Stimulated activated naive CD8-positive, alpha-beta T cell treated with anti-CD3 and anti-CD28 coated beads, Interleukin-15, amount 100 ng/mL, for 72 hours (primary cell): ENCODE measurements at regions not wholly inside any gene's neighbourhood (a gene's known extent, or its start where the extent isn't known, plus 50 kb on each side); places are given as distances from the start of the nearest gene placed in this dataset.

Experiments
- ATAC-seq: fragments of 150-1000 bp; cut with Tn5 transposase; 2 replicates; pipeline ENCODE4 v1.10.0; 2021; ENCODE audit warnings: mild to moderate bottlenecking, moderate library complexity
- DNase-seq, 2 donors: peaks; one replicate each; pipeline ENCODE4 v3.0.0; 2021 to 2022
- H3K27ac Mint-ChIP-seq, 2 donors: one replicate each; pipeline ENCODE4 v1.8.0; 2022; ENCODE audit warnings: mild to moderate bottlenecking in 2 of 2, mixed read lengths in 2 of 2, moderate library complexity in 2 of 2
- H3K27me3 Mint-ChIP-seq: one replicate; pipeline ENCODE4 v1.8.0; 2022; ENCODE audit warnings: mixed read lengths
- H3K4me1 Mint-ChIP-seq: one replicate; pipeline ENCODE4 v1.8.0; 2022; ENCODE audit warnings: mild to moderate bottlenecking, mixed read lengths
- H3K4me3 Mint-ChIP-seq, 2 donors: one replicate each; pipeline ENCODE4 v1.8.0; 2022; ENCODE audit warnings: mild to moderate bottlenecking in 2 of 2, mixed read lengths in 2 of 2, moderate library complexity in 1 of 2
- H3K9me3 Mint-ChIP-seq, 2 donors: one replicate each; pipeline ENCODE4 v1.8.0; 2022; ENCODE audit warnings: mixed read lengths in 2 of 2

- no peaks in the 10 kb centered on the region for H3K27me3 Mint-ChIP-seq
- no peak overlapping the region for H3K4me3 Mint-ChIP-seq
- H3K4me1 Mint-ChIP-seq: no peaks in the 10 kb centered on the region
- no peak overlapping the region for H3K27ac Mint-ChIP-seq
- ATAC-seq (no peak), DNase-seq (no peak)
- no peaks in the 10 kb centered on the region for H3K9me3 Mint-ChIP-seq
Observed at GRCh38 chr3:178295292-178295912, 240.8 kb upstream of the KCNMB2 start.

DNA sequence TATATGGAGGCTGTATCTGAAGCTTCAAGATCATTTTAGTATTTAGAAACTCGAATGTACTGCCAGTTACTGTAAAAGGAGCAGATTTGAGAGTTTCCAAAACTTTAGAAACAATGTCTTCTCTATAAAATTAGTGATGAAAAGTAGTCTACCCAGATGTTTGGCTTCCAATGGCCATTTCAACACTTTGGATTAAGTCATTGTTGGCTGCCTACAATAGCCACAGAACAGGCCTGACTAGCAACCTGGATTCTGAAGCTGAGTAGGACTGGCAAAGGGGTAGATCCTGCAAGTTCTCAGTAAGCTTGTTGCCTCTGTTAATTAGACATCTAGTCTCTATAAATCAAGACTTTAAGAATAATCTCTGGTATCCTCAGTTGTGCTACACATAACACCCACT, 239.0 kb upstream of the KCNMB2 start:
- Mint-ChIP-seq H3K27ac (no peak overlapping the region), H3K9me3 (no peaks in the 10 kb centered on the region), H3K27me3 (no peaks in the 10 kb centered on the region), H3K4me1 (no peaks in the 10 kb centered on the region), H3K4me3 (no peak overlapping the region)
- ATAC-seq: no peak
- no peak for DNase-seq

- no peak for DNase-seq
- no peak overlapping the region for H3K27ac Mint-ChIP-seq
- H3K27me3 Mint-ChIP-seq: no peaks in the 10 kb centered on the region
Observed at GRCh38 chr3:178297740-178298139, 238.5 kb upstream of the KCNMB2 start.

GRCh38 chr3:178300441-178300959, 235.7 kb upstream of the KCNMB2 start:
- no peak overlapping the region for H3K27ac Mint-ChIP-seq
- H3K4me1 Mint-ChIP-seq: no peaks in the 10 kb centered on the region
- H3K4me3 Mint-ChIP-seq: no peak overlapping the region
- ATAC-seq (no peak), DNase-seq (no peak)
- H3K9me3 Mint-ChIP-seq: no peaks in the 10 kb centered on the region
- H3K27me3 Mint-ChIP-seq: no peaks in the 10 kb centered on the region

More at GRCh38 chr3:178297740-178298139, 238.5 kb upstream of the KCNMB2 start:
- no peak for ATAC-seq
- no peaks in the 10 kb centered on the region for H3K4me1 Mint-ChIP-seq
- no peak overlapping the region for H3K4me3 Mint-ChIP-seq
- H3K9me3 Mint-ChIP-seq: no peaks in the 10 kb centered on the region

- H3K4me1 Mint-ChIP-seq: no peaks in the 10 kb centered on the region
Observed at GRCh38 chr3:178302966-178303930, 233.0 kb upstream of the KCNMB2 start.

DNA sequence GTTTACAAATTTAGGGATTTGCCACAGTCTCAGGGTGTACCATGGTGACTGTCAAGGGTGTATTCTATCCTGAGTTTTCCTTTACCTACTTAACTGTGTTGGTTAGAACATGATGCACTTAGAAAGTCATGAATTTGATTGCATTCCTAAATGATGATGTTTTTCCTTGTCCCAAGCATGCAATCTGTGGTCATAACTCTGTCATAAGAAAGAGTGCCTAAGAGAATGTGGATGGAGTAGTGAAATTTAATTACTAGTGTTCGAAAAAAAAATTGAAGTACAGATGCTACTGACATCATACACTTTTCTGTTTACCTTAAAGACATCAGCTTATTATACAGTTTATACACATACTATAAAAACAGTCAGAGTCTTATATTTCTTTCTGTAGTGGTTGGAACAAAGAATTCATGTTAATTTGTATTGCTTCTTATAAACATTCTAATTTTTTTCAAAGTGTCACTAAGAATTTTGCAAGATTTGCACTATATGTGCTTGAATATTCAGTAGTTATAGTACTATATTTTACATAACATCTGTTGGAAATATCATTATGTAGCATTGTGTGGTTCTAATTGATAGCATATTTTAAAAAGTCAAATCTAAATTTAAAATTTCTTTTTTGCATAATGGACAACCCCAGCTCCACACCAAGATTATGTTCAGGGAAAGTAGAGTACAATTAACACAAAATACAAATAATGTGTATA, 231.3 kb upstream of the KCNMB2 start:
- no peak for ATAC-seq
- Mint-ChIP-seq H3K4me3 (no peak overlapping the region), H3K9me3 (no peaks in the 10 kb centered on the region), H3K27me3 (no peaks in the 10 kb centered on the region), H3K27ac (no peak overlapping the region), H3K4me1 (no peaks in the 10 kb centered on the region)
- DNase-seq: no peak

More at GRCh38 chr3:178302966-178303930, 233.0 kb upstream of the KCNMB2 start:
- Mint-ChIP-seq H3K9me3 (no peaks in the 10 kb centered on the region), H3K27me3 (no peaks in the 10 kb centered on the region), H3K4me3 (no peak overlapping the region), H3K27ac (no peak overlapping the region)
- no peak for DNase-seq
- no peak for ATAC-seq

DNA sequence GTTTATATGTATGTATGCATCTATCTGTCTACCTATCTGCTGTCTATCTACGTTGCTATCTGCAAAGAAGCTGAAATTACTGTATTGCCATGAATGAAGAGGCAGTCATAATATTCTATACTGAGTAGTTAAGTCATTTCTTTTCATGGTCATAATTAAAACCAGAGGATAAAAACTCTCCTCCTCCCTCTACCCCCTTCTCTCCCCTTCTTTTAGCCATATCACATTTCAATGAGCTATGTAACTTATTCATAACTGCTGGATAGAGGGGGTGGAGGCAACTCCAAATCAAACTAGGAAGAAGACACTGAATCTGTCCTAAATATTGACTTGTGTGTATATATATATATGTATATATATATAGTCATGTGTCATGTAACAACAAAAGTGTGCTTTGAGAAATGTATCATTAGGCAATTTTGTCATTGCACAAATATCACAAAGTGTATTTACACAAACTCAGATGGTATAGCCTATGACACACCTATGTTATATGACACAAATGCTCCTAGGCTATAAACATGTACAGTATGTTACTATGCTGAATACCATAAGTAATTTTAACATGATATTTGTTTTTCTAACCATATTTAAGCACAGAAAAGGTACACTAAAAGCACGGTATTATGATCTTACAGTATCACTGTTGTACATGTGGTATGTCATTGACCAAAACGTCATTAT, 229.7 kb upstream of the KCNMB2 start:
- Mint-ChIP-seq H3K27me3 (no peaks in the 10 kb centered on the region), H3K4me1 (no peaks in the 10 kb centered on the region), H3K27ac (no peak overlapping the region), H3K9me3 (no peaks in the 10 kb centered on the region), H3K4me3 (no peak overlapping the region)
- DNase-seq (no peak), ATAC-seq (no peak)

DNA sequence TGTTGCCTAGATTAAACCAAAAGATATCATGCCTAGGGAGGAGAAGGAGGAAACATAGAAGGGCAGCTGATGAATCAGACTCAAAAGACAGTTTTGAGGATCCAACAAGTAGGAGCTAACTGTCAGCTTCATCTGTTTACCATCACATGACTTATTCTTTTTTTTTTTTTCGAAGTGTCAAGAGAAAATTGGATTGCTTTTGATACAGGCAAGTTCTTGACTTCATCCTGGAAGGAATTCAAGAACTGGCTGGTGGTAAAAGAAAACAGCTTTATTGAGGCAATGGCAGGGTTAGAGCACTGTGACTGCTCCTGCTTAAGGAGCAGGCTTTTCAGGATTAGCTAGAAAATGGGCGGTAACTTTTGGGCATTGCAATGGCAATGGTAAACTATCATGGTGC, 227.5 kb upstream of the KCNMB2 start:
- no peaks in the 10 kb centered on the region for H3K27me3 Mint-ChIP-seq
- DNase-seq (no peak), ATAC-seq (no peak)
- H3K27ac Mint-ChIP-seq: peak overlapping the region in 1 of 2 donors; percentile 48
- H3K4me3 Mint-ChIP-seq: no peak overlapping the region
- no peaks in the 10 kb centered on the region for H3K9me3 Mint-ChIP-seq
- no peaks in the 10 kb centered on the region for H3K4me1 Mint-ChIP-seq

- no peaks in the 10 kb centered on the region for H3K27me3 Mint-ChIP-seq
- ATAC-seq (no peak), DNase-seq (no peak)
- no peak overlapping the region for H3K4me3 Mint-ChIP-seq
- no peaks in the 10 kb centered on the region for H3K9me3 Mint-ChIP-seq
- peak overlapping the region in 1 of 2 donors; percentile 43 for H3K27ac Mint-ChIP-seq
- H3K4me1 Mint-ChIP-seq: no peaks in the 10 kb centered on the region
Observed at GRCh38 chr3:178310949-178311348, 225.3 kb upstream of the KCNMB2 start.

DNA sequence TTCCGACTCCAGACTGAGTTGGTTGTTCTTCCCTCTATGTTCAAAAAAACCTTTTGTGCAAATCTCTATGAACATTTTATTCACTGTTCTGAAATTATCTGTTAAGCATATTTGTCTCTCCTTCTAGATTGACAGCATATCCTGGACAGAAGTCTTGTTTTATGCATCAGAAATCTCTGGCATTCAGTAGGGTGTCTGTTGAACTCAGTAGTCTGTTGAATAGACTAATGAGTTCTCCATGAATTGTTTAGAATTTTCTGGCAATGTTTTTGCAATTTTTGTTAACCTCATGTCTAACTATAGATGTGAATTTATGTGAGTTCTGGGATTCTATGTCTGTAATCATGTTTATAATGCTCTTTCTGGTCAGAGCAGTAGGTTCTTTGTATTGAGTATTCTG, 222.5 kb upstream of the KCNMB2 start:
- Mint-ChIP-seq H3K4me1 (no peaks in the 10 kb centered on the region), H3K9me3 (no peaks in the 10 kb centered on the region), H3K27ac (no peak overlapping the region), H3K4me3 (no peak overlapping the region), H3K27me3 (no peaks in the 10 kb centered on the region)
- DNase-seq (no peak), ATAC-seq (no peak)

DNA sequence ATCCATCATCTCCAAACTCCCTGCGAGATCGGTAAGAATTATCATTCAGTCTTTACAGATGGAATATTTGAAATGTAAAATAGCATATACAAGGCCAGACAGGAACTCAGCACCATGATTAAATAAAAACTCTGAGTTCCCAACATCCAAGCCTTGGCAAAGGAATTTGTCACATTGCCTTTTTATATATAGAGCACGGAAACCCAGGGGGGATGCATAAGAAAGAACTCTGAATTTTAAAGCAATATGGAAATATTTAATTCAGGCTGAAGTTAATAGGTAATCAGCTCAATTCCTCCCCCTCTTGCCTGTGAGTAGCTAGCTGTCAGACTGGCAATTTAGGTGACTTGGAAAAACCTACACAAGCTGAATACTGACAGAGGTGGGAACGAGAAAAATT, 217.9 kb upstream of the KCNMB2 start:
- ATAC-seq (no peak), DNase-seq (no peak)
- H3K4me3 Mint-ChIP-seq: no peak overlapping the region
- H3K27me3 Mint-ChIP-seq: no peaks in the 10 kb centered on the region
- H3K9me3 Mint-ChIP-seq: no peaks in the 10 kb centered on the region
- H3K27ac Mint-ChIP-seq: no peak overlapping the region
- no peaks in the 10 kb centered on the region for H3K4me1 Mint-ChIP-seq

DNA sequence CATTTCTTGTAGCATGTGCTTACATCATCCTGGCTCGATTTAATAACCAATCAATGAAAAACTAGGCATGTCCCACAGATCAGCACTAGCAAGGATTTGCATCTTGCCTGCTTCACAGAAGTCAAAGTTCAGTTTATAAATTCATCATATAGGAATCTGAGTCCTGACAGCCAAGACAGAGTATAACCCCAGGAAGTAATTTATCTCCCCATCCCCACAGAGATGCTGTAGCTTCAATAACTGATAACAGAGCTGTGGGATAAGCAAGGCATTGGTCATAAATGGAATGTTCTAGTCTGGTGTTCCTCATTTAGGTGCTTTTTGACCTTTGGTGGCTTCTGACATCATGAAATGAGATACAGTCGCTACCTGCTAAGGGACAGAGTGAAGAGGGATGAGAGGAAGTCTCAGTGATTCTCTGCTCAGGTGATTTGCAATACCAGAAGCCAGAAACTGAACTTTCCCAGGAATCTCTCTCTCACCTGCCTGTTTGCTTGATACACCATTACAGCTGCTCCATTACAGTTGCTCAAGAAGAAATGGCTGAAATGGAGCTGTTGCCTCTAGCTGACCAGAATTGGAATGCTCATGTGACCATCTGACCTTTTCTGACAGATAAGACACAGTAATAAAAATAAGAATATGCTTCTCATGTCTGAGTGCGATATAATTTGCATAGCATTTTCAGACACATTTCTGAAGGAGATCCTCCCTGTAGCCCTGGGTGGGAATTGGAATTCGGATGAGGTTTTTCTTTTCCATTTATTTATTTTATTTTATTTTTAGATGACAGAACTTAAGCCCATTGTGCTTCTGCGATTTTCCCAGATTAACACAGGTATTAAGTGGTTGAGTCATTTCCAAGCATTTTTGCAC, 217.1 kb upstream of the KCNMB2 start:
- no peak overlapping the region for H3K4me3 Mint-ChIP-seq
- H3K4me1 Mint-ChIP-seq: no peaks in the 10 kb centered on the region
- no peak for ATAC-seq
- no peaks in the 10 kb centered on the region for H3K27me3 Mint-ChIP-seq
- H3K9me3 Mint-ChIP-seq: no peaks in the 10 kb centered on the region
- H3K27ac Mint-ChIP-seq: no peak overlapping the region
- DNase-seq: no peak

DNA sequence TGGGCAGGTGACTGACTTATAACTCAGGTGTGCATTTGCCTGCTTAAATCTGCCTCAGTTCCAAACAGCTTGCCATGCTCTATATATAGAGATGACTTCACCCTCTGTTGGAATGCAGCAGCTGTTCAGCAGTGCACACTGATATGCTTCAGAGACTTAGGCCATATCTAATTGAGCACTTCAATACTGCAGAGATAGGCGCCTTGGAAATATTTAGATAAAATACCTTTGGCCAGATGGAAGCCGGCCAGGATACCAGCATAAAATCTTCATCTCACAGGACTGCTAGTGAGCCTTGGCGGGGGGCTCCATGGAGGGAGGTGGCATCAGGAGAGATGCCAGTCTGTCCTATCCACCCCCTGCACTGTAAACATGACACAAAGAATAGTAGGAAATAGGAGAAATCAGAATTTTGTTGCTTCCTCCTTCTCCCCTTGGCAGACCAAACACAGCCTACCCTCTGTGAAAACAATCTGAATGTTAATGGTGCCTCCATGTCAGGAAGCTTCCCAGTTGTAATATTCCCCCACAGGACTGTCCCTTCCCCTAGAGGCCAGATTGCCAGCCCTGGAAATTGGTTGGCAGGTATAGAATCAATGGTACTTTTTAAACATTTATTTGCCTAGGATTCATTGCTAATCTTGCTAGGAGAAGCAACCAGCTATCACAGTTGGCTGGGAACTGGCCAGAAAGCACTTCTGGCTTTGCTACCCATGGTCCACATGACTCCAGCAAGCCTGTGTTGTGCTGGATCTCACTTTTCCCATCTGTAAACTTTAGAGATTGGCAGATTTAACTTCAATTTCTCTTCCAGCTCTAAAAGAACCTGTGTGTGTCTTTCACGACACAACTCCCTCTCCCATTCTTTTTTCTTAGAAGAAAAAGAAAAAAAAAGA, 215.5 kb upstream of the KCNMB2 start:
- ATAC-seq: no peak
- no peaks in the 10 kb centered on the region for H3K27me3 Mint-ChIP-seq
- no peak overlapping the region for H3K4me3 Mint-ChIP-seq
- H3K27ac Mint-ChIP-seq: no peak overlapping the region
- H3K9me3 Mint-ChIP-seq: no peaks in the 10 kb centered on the region
- no peak for DNase-seq
- H3K4me1 Mint-ChIP-seq: no peaks in the 10 kb centered on the region

DNA sequence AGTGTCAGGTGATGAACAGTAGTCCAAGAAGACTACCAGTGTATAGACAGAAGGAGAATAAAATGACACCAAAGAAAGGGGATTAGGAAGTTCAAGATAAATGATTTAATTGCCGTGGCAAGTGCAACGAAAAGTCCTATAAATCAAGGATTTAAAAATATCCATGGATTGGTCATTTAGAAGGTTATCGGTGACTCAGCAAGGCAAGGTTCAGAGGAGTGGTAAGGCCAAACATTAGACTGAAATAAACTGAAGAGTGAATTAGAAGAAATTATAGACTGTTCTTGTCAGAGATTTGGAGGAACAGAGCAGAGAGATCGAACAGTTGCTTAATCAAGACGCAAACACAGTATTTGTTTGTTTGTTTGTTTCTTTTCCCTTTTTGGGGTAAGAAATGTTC, 211.9 kb upstream of the KCNMB2 start:
- H3K4me3 Mint-ChIP-seq: no peak overlapping the region
- DNase-seq: no peak
- ATAC-seq: no peak
- no peaks in the 10 kb centered on the region for H3K9me3 Mint-ChIP-seq
- H3K27me3 Mint-ChIP-seq: no peaks in the 10 kb centered on the region
- no peaks in the 10 kb centered on the region for H3K4me1 Mint-ChIP-seq
- no peak overlapping the region for H3K27ac Mint-ChIP-seq
